ENCODE measurements at regions not wholly inside any gene's neighbourhood (a gene's known extent, or its start where the extent isn't known, plus 50 kb on each side); places are given as distances from the start of the nearest gene placed in this dataset.

GRCh38 chr14:21990116-21990515, 316.5 kb upstream of the OR4E1 start:
- DNase-seq (ENCODE audit: low read depth in 2 of 2) = no peak

- no peak for DNase-seq (ENCODE audit: low read depth in 2 of 2)
Observed at GRCh38 chr14:21989090-21989489, 315.5 kb upstream of the OR4E1 start.

- DNase-seq (ENCODE audit: low read depth in 2 of 2) = no peak
Observed at GRCh38 chr14:21988413-21988812, 314.8 kb upstream of the OR4E1 start.

GRCh38 chr14:21987937-21988336, 314.3 kb upstream of the OR4E1 start:
- DNase-seq (ENCODE audit: low read depth in 2 of 2) = no peak

GRCh38 chr14:21985081-21985480, 311.5 kb upstream of the OR4E1 start:
- no peak for DNase-seq (ENCODE audit: low read depth in 2 of 2)

GRCh38 chr14:21978999-21979314, 305.3 kb upstream of the OR4E1 start:
- DNase-seq (ENCODE audit: low read depth in 2 of 2) = no peak

- peak; percentile 23 to 24 for DNase-seq (ENCODE audit: low read depth in 2 of 2)
Observed at GRCh38 chr14:21978184-21978998, 304.8 kb upstream of the OR4E1 start.

- DNase-seq (ENCODE audit: low read depth in 2 of 2) = no peak
Observed at GRCh38 chr14:21974741-21975140, 301.1 kb upstream of the OR4E1 start.

- DNase-seq (ENCODE audit: low read depth in 2 of 2) = no peak
Observed at GRCh38 chr14:21965042-21965441, 291.4 kb upstream of the OR4E1 start.

GRCh38 chr14:21964180-21964579, 290.6 kb upstream of the OR4E1 start:
- DNase-seq (ENCODE audit: low read depth in 2 of 2) = no peak

GRCh38 chr14:21960636-21961035, 287.0 kb upstream of the OR4E1 start:
- no peak for DNase-seq (ENCODE audit: low read depth in 2 of 2)

GRCh38 chr14:21941885-21942284, 268.3 kb upstream of the OR4E1 start:
- no peak for DNase-seq (ENCODE audit: low read depth in 2 of 2)

- DNase-seq (ENCODE audit: low read depth in 2 of 2) = no peak
Observed at GRCh38 chr14:21940887-21941856, 267.6 kb upstream of the OR4E1 start.

GRCh38 chr14:21939836-21940235, 266.2 kb upstream of the OR4E1 start:
- DNase-seq (ENCODE audit: low read depth in 2 of 2) = no peak

- no peak for DNase-seq (ENCODE audit: low read depth in 2 of 2)
Observed at GRCh38 chr14:21937996-21938395, 264.4 kb upstream of the OR4E1 start.

- no peak for DNase-seq (ENCODE audit: low read depth in 2 of 2)
Observed at GRCh38 chr14:21933681-21934080, 260.1 kb upstream of the OR4E1 start.

GRCh38 chr14:21924479-21924878, 250.9 kb upstream of the OR4E1 start:
- DNase-seq (ENCODE audit: low read depth in 2 of 2) = peak; percentile 29 to 38

- DNase-seq (ENCODE audit: low read depth in 2 of 2) = peak in 1 of 2 donors; percentile 27
Observed at GRCh38 chr14:21923820-21924219, 250.2 kb upstream of the OR4E1 start.

GRCh38 chr14:21921453-21921852, 247.8 kb upstream of the OR4E1 start:
- DNase-seq (ENCODE audit: low read depth in 2 of 2) = no peak

GRCh38 chr14:21917699-21918436, 244.2 kb upstream of the OR4E1 start:
- peak in 1 of 2 donors; percentile 34 for DNase-seq (ENCODE audit: low read depth in 2 of 2)

GRCh38 chr14:21915826-21916225, 242.2 kb upstream of the OR4E1 start:
- DNase-seq (ENCODE audit: low read depth in 2 of 2) = no peak

GRCh38 chr14:21913759-21914158, 240.1 kb upstream of the OR4E1 start:
- DNase-seq (ENCODE audit: low read depth in 2 of 2) = peak; percentile 43 to 49
